ENCODE measurements at regions not wholly inside any gene's neighbourhood (a gene's known extent, or its start where the extent isn't known, plus 50 kb on each side); places are given as distances from the start of the nearest gene placed in this dataset.

DNA sequence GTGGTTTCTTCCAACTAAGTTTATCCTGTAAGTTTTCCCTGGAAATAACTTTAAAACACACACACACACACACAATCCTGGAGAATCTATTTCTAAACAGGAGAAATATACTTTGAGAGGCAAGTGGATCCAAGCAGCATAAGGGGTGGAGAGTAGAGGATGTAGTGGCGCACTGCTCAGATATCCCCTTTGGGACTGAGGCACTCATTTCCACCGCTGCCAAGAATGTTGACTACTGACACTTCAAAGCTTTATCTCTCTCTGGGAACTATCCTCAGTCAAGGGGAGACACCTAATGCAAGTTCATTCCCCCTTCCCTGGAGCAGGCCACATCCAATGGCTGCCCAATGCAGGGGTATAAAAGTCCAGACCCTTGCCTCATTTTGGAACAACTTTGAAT lies 75.8 kb downstream of the CAPZA3 start:
- TF ChIP-seq, protein P1, sequence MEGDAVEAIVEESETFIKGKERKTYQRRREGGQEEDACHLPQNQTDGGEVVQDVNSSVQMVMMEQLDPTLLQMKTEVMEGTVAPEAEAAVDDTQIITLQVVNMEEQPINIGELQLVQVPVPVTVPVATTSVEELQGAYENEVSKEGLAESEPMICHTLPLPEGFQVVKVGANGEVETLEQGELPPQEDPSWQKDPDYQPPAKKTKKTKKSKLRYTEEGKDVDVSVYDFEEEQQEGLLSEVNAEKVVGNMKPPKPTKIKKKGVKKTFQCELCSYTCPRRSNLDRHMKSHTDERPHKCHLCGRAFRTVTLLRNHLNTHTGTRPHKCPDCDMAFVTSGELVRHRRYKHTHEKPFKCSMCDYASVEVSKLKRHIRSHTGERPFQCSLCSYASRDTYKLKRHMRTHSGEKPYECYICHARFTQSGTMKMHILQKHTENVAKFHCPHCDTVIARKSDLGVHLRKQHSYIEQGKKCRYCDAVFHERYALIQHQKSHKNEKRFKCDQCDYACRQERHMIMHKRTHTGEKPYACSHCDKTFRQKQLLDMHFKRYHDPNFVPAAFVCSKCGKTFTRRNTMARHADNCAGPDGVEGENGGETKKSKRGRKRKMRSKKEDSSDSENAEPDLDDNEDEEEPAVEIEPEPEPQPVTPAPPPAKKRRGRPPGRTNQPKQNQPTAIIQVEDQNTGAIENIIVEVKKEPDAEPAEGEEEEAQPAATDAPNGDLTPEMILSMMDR (conservative IDR thresholded peaks at IDR 0.05; ENCODE audit: low read depth, low read length): no peak
- TF ChIP-seq MAFK (IDR thresholded peaks at IDR 0.05; ENCODE audit: low read depth, low read length) (no peak), POLR2A (IDR thresholded peaks at IDR 0.05; ENCODE audit: low read depth, low read length) (no peak), MXI1 (IDR thresholded peaks at IDR 0.05; ENCODE audit: borderline replicate concordance, low read depth, low read length) (no peak), USF2 (IDR thresholded peaks at IDR 0.05; ENCODE audit: low read depth, low read length) (no peak), SMC3 (IDR thresholded peaks at IDR 0.05; ENCODE audit: low read depth, low read length) (no peak), RAD21 (IDR thresholded peaks at IDR 0.05; ENCODE audit: low read length) (no peak), NFE2L2 (IDR thresholded peaks at IDR 0.05; ENCODE audit: low read depth, low read length) (no peak), MAZ (IDR thresholded peaks at IDR 0.05; ENCODE audit: borderline replicate concordance, low read depth, low read length) (no peak), CHD1 (IDR thresholded peaks at IDR 0.05; ENCODE audit: low read depth, low read length) (no peak), RCOR1 (IDR thresholded peaks at IDR 0.05; ENCODE audit: insufficient replicate concordance, low read length) (no peak), CEBPB (IDR thresholded peaks at IDR 0.05; ENCODE audit: low read depth, low read length) (no peak)
- TF ChIP-seq, protein P2, sequence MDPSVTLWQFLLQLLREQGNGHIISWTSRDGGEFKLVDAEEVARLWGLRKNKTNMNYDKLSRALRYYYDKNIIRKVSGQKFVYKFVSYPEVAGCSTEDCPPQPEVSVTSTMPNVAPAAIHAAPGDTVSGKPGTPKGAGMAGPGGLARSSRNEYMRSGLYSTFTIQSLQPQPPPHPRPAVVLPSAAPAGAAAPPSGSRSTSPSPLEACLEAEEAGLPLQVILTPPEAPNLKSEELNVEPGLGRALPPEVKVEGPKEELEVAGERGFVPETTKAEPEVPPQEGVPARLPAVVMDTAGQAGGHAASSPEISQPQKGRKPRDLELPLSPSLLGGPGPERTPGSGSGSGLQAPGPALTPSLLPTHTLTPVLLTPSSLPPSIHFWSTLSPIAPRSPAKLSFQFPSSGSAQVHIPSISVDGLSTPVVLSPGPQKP (IDR thresholded peaks at IDR 0.05; ENCODE audit: borderline replicate concordance, low read depth, low read length): no peak

All from IMR-90 (cell line).